Limb (tissue), 2 donors: ENCODE measurements at regions not wholly inside any gene's neighbourhood (a gene's known extent, or its start where the extent isn't known, plus 50 kb on each side); places are given as distances from the start of the nearest gene placed in this dataset.

Experiments
- DNase-seq, 2 donors: peaks; one replicate each; pipeline ENCODE4 v3.0.0-alpha.2; 2016; ENCODE audit errors: extremely low spot score in 2 of 2

DNA sequence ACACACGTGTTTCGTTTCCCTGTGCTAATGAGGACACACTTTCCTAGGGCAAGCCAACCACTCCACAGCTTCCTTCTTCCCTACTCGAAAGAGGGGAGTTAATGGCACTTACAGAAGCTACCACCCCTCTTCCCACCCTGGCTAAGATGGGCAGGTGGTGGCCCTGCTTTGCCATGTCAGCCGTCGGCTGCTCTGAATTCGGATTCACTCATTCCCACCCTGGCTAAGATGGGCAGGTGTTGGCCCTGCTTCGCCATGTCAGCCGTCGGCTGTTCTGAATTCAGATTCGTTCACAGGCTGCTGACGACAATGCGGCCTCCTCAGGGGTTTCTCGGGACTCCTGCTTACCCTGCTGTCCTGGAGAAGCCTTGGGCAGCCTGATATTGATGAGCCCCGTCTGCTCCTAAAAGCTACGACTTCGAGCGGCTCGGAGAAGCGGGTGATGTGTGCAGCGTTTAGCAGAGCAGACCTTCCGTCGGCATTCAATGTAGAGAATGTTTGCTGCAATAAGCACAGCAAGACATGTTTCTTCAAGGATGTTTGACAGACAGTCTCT is 56.2 kb upstream of the PPP2R2D start:
- DNase-seq: no peak

DNA sequence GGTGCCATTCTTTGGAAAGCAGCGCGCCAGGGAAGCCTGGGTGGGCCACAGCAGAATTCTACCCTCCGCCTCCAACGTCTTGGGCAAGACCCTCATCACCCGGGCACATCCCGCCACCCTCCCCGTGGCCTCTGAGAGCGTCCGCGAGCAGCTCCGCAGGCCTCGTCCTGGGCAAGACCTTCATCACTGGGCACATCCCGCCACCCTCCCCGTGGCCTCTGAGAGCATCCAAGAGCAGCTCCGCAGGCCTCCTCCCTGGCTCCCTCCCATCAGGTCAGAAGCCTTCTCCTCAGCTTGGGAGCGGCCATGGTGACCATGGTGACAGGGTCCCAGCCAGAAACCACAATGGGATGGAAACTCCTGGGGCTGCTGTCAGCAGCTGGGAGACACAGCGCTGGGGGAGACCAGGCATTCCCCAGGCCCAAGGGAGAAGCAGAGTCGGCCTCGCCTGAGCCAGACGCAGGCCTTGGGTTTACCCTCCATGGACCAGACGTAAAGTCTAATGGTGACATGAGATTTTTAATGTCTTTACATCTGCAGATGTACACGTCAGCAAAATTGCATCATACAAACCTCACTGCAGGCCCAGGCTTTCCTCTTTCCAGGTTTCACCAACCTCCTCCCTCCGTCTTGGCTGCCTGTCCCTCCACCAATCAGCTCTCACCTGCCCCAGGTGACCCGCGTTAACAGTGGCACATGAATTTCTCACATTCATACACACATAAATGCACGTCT is 55.1 kb upstream of the PPP2R2D start:
- DNase-seq: no peak

DNA sequence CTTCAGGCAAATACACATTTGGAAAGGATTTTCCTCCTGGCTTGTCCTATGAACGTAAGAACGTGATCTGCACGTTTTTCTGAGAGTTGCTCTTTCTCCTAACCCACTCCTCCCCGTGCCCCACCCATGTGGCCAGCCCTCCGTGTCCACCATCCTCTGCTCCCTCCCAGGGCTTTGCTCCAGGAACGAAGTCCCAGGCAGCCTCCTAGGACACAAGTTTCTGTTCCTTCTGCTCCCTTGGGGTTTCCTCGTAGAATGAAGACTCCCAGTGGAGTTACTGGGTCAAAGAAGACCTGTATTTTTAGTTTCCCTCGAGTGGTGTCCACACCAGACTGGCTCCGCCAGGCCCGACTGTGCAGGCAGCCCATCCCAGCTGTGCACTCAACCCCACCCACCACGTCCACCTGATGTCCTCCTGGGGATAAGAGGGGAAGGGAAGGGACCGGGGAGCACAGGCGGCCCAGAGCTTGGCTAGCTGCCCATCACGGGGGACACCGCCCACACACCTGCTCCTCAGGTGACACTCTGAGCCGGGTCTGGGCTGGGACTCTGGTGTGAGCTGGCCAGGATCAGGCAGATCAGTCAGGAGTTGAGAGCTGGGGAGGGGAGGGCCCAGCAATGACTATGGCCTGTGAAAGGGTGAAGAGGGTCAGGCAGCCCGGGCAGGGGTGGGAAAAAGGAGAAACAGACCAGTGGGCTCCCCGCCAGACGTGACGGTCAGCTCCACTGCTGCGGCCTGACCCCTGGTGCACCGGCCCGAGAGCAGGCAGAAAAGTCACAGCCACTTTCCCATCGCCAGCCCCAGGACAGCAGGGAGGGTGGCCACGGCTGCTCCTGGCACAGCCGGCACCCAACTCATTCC is 54.3 kb upstream of the PPP2R2D start:
- DNase-seq: no peak

DNA sequence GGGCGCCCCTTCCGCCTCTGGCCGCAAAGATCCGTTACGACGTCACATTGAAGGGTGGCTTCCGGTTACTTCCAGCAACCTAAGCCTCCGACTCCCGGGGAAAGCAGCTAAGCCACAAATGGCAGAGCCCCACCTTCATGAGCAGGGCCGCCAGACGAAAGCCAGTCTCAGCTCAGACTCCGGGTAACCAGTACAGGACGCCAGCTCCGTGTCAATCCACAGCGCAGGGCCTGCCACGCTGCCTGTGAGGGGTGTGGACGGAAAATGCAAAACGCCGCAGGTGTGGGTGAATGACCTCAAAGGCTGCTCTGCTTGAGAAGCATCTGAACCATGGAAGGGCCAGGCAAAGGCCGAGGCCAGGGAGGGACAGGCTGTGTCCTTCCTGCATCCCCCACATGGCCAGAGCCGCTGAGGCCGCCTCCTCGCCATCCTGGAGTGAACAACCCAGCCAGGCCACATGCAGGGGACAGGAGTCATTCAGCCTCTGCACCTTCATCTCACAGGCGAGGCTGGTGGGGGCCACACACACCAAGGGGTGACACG is 53.5 kb upstream of the PPP2R2D start:
- no peak for DNase-seq

DNA sequence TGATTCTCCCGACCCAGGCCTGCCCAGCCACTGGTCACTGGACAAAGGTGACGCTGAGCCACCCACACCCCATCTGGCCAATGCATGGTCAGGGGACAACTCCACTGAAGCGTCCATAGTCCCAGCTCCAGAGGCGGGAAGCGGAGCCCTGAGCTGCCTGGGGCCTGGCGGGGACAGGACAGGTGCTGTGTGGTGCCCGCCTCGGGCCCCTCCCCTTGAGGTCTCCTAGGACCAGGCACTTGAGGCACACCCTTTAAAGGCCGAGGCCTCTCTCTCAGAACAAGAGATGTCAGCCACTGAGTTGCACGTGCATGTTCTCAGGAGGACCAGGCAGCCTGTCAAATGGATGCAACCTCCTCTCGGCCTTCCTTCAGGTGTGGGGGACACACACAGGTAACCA is 52.5 kb upstream of the PPP2R2D start:
- DNase-seq: no peak

DNA sequence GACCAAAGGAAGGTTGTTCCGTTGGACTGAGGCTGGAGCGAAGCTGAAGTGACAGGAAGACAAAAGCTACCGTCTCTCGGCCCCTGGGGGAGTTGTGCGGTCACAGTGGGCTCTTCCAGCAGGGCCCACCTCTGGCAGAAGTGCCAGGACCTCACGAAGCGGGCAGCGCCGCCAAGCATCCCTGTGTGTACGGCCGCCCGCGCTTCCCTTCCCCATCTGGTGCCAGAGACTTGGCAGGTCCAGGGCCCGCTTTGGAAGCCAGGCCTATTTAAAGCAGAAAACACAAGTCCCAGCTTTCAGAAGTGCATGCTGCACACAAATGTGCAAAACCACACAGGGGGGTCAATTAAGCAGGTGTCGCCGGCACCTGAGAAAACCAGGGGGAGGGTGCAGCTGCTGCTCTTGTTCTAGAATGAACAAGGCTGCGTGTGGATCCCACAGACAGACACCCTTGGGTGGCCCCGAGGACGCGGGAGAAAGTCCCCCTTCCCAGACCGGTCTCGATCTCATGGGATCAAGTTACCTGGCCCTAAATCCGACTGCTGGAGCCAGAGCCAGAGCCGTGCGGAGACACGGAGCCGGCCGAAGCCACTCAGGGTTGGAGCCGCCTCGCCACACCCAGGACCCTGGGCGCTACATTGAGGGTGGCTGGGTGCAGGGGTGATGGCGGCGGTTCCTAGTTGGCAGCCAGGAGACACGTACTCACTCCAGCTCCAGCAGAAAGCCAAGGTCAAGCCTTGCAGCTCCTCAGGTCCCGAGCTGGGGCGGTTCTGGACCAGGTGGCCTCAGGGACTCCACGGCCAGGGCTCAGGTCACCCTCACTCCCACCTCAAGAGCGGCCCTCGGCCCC is 51.8 kb upstream of the PPP2R2D start:
- DNase-seq: no peak

DNA sequence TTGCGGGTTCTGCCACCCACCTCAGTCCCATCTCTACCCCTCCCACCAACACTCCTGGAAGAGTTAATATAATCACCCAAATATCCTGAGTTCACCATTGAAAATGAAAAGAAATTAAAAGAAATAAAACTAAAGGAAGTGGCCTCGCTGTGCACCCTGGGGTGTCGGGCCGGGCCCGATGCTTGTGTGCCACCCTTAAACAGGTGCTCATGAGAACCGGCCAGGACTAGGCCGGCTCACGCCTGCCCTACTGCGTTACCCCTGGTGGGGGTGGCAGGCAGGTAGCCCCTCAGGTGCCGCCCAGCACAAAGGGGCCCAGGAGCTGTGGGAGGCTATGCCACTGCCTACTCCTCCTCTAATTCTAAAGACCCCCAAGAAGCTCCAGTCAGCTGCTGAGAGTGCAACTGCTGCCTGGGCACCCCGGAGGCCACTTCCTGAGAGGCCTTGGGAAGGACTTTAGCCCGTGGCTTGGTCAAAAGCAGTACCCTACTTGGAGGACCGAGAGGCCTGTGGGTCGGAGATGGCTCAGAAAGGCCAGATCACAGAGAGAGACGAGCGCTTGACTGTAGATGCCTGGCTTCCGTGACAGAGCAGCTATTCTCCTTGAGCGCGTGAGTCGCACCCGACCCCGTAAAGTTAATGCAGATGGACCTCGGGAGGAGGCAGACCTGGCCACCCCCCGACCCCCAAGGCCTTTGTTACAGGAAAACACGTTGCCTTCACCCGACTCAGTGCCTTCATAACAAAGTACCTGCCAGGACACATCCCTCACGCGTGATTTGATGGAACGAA is 51.0 kb upstream of the PPP2R2D start:
- no peak for DNase-seq

DNA sequence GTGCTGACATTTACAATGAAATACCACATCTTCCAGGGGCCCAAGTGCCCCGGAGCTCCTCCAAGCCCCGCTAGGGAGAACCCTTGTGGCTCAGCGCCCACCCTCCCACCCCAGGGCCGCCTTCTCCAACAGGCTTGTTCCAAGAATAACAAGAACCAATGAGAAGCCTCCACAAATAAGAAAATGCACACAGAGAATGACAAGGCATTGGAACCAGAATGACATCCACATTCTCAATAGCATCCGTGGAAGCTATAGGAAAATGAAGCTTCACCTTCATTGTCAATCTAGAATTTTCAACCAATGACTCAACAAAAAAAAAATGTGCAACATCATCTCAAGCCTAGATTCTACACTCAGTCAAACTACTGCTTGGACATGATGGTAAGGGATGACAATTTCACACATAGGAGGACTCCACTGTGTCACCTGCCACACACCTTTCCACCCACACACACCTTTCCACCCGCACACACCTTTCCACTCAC is 50.4 kb upstream of the PPP2R2D start:
- no peak for DNase-seq
